IMR-90 (cell line): ENCODE measurements at regions not wholly inside any gene's neighbourhood (a gene's known extent, or its start where the extent isn't known, plus 50 kb on each side); places are given as distances from the start of the nearest gene placed in this dataset.

ENCODE experiments used
- ATAC-seq: fragments of 200-7000 bp; cut with Tn5 transposase; 2 replicates; pipeline ENCODE4 v1.9.1; 2020; ENCODE audit warnings: low read depth, mild to moderate bottlenecking, moderate library complexity
- BruUV-seq: library from RNA; stranded (reverse); fragments of 400-500 nt; replicated peaks from 2 replicates; lab custom pipeline; 2021; lab: Mats Ljungman, UMichigan
- CTCF ChIA-PET: fragments of 300-600 bp; formaldehyde crosslinking; extraction: SDS; loops from one replicate; lab custom pipeline; 2021; ENCODE audit warnings: antibody characterized with exemption; lab: Yijun Ruan, JAX
- POLR2A ChIA-PET: fragments of 300-600 bp; sonication (Branson Sonifier 250); formaldehyde crosslinking; loops from one replicate; lab custom pipeline; 2022; ENCODE audit warnings: antibody characterized with exemption; ENCODE audit not compliant: unreplicated experiment; lab: Charles Lee
- DNase-seq: peaks from one replicate; pipeline ENCODE4 v3.0.0; 2013
- H2AFZ ChIP-seq: replicated peaks from 2 replicates; pipeline ENCODE3; 2013; ENCODE audit warnings: low read length, mild to moderate bottlenecking; ENCODE audit not compliant: poor library complexity
- H2AK5ac ChIP-seq: 2 replicates; pipeline ENCODE4 v1.6.1; 2013; ENCODE audit warnings: low read depth, low read length, inconsistent platforms
- H2AK9ac ChIP-seq: replicated peaks from 2 replicates; pipeline ENCODE3; 2013; ENCODE audit warnings: mild to moderate bottlenecking, low read depth, low read length, moderate library complexity; ENCODE audit not compliant: poor library complexity
- H2BK120ac ChIP-seq: 2 replicates; pipeline ENCODE4 v1.6.1; 2013; ENCODE audit warnings: low read depth, low read length, inconsistent platforms
- H2BK15ac ChIP-seq: 3 replicates; pipeline ENCODE4 v1.6.1; 2013; ENCODE audit warnings: low read depth, low read length, inconsistent platforms
- H2BK20ac ChIP-seq: 2 replicates; pipeline ENCODE4 v1.6.1; 2013; ENCODE audit warnings: low read depth, mild to moderate bottlenecking, inconsistent platforms, low read length, moderate library complexity
- H2BK5ac ChIP-seq: 2 replicates; pipeline ENCODE4 v1.6.1; 2013; ENCODE audit warnings: mild to moderate bottlenecking, low read depth, low read length, inconsistent platforms; ENCODE audit not compliant: poor library complexity, severe bottlenecking
- H3K14ac ChIP-seq: replicated peaks from 2 replicates; pipeline ENCODE4 v1.6.1; 2013; ENCODE audit warnings: low read depth, low read length, inconsistent platforms
- H3K18ac ChIP-seq: 2 replicates; pipeline ENCODE4 v1.6.1; 2013; ENCODE audit warnings: low read depth, low read length, control low read depth
- H3K23ac ChIP-seq: 2 replicates; pipeline ENCODE4 v1.6.1; 2013; ENCODE audit warnings: low read depth, low read length, inconsistent platforms
- H3K27ac ChIP-seq: 2 replicates; pipeline ENCODE4 v1.5.1; 2013; ENCODE audit warnings: mild to moderate bottlenecking, control low read depth, low read length; ENCODE audit not compliant: insufficient read depth
- H3K27me3 ChIP-seq: 2 replicates; pipeline ENCODE4 v1.6.1; 2013; ENCODE audit warnings: low read length; ENCODE audit not compliant: control insufficient read depth, insufficient read depth
- H3K36me3 ChIP-seq: 2 replicates; pipeline ENCODE4 v1.6.1; 2013; ENCODE audit warnings: low read length, mixed read lengths; ENCODE audit not compliant: control insufficient read depth, insufficient read depth
- H3K4ac ChIP-seq: 2 replicates; pipeline ENCODE4 v1.6.1; 2013; ENCODE audit warnings: low read depth, low read length, inconsistent platforms
- H3K4me1 ChIP-seq: 2 replicates; pipeline ENCODE4 v1.6.1; 2013; ENCODE audit warnings: low read length, mixed read lengths; ENCODE audit not compliant: control insufficient read depth, insufficient read depth
- H3K4me2 ChIP-seq: 2 replicates; pipeline ENCODE4 v1.6.1; 2013; ENCODE audit warnings: low read depth, mild to moderate bottlenecking, control low read depth, low read length, moderate library complexity
- H3K4me3 ChIP-seq: 2 replicates; pipeline ENCODE4 v1.5.1; 2013; ENCODE audit warnings: low read depth, mild to moderate bottlenecking, control low read depth, low read length, moderate library complexity; ENCODE audit not compliant: insufficient read depth
- H3K56ac ChIP-seq: 2 replicates; pipeline ENCODE4 v1.6.1; 2013; ENCODE audit warnings: low read length, inconsistent platforms; ENCODE audit not compliant: insufficient read depth; ENCODE audit errors: extremely low read depth
- H3K79me1 ChIP-seq, 2 experiments: 2 replicates each; pipeline ENCODE4 v1.6.1; 2013; ENCODE audit warnings: low read length in 2 of 2, inconsistent platforms in 1 of 2, low read depth in 1 of 2
- H3K9ac ChIP-seq: 2 replicates; pipeline ENCODE4 v1.6.1; 2013; ENCODE audit warnings: low read depth, low read length, control low read depth
- H3K9me1 ChIP-seq: 2 replicates; pipeline ENCODE4 v1.6.1; 2013; ENCODE audit warnings: low read length, inconsistent platforms; ENCODE audit not compliant: insufficient read depth
- H3K9me3 ChIP-seq: 2 replicates; pipeline ENCODE4 v1.6.1; 2013; ENCODE audit warnings: low read length; ENCODE audit not compliant: control insufficient read depth, insufficient read depth
- H4K20me1 ChIP-seq: 2 replicates; pipeline ENCODE4 v1.6.1; 2013; ENCODE audit warnings: low read length, inconsistent platforms; ENCODE audit not compliant: insufficient read depth
- H4K5ac ChIP-seq: 2 replicates; pipeline ENCODE4 v1.6.1; 2013; ENCODE audit warnings: mild to moderate bottlenecking, low read depth, low read length, control low read depth
- H4K8ac ChIP-seq, 2 experiments: 2 replicates each; pipeline ENCODE4 v1.6.1; 2013; ENCODE audit warnings: low read depth in 2 of 2, low read length in 2 of 2, control low read depth in 1 of 2, inconsistent platforms in 1 of 2
- H4K91ac ChIP-seq: 2 replicates; pipeline ENCODE4 v1.6.1; 2013; ENCODE audit warnings: low read depth, low read length, inconsistent platforms; ENCODE audit not compliant: insufficient read depth
- CEBPB ChIP-seq: IDR thresholded peaks from 2 replicates; pipeline ENCODE4 v1.6.1; 2012; ENCODE audit warnings: low read depth, low read length, improper control_type of control experiment
- ELK1 ChIP-seq: fragments of 150-350 bp; IDR thresholded peaks from 2 replicates; pipeline ENCODE4 v1.6.1; 2016; ENCODE audit warnings: low read depth, mild to moderate bottlenecking, low read length, moderate library complexity, borderline replicate concordance
- MAZ ChIP-seq: IDR thresholded peaks from 2 replicates; pipeline ENCODE4 v1.6.1; 2012; ENCODE audit warnings: low read depth, mild to moderate bottlenecking, low read length, improper control_type of control experiment, moderate library complexity, borderline replicate concordance
- POLR2A ChIP-seq: IDR thresholded peaks from 2 replicates; pipeline ENCODE4 v1.6.1; 2012; ENCODE audit warnings: mild to moderate bottlenecking, low read depth, low read length
- WGBS, 2 experiments: methylation state at CpG; one replicate each; pipeline versions ENCODE4 v1.1.5 to v1.1.7; 2013; ENCODE audit warnings: missing lambda C conversion rate in 2 of 2; ENCODE audit not compliant: insufficient read length in 1 of 2; ENCODE audit errors: extremely low coverage in 2 of 2; 5-methylcytosine and 5-hydroxymethylcytosine counted together
- dilution Hi-C: fragments of 300-500 bp; cut with HindIII; formaldehyde crosslinking; loops from one replicate; pipeline ENCODE4 v1.14.3; 2018; ENCODE audit warnings: low sequenced_read_pairs; ENCODE audit not compliant: unreplicated experiment
- in situ Hi-C: fragments of 300-500 bp; cut with MboI; formaldehyde crosslinking; loops from 3 replicates; pipeline ENCODE4 v1.14.3; 2019; ENCODE audit warnings: low sequenced_read_pairs, inconsistent platforms, mixed read lengths
- intact Hi-C: fragments of 100-400 bp; cut with micrococcal nuclease; formaldehyde crosslinking; loops from 2 replicates; pipeline ENCODE4 v1.10.0; 2022

GRCh38 chr2:161033059-161033660 lies 127.1 kb upstream of the TANK start:
- dilution Hi-C loops = no loop called here
- TF ChIP-seq MAZ (no peak), POLR2A (no peak), CEBPB (no peak), ELK1 (no peak)
- H3K9ac ChIP-seq = no peak overlapping the region

More at GRCh38 chr2:161033059-161033660, 127.1 kb upstream of the TANK start:
- Histone ChIP-seq H3K4me3 (no peak overlapping the region), H3K4me2 (no peak overlapping the region), H3K9me1 (peaks cover 10% of the 10 kb centered on the region; the same call in 1 of the 2 replicates), H3K36me3 (no peaks in the 10 kb centered on the region), H2BK15ac (peak overlapping the region; percentile 53; the same call in 1 of the 3 replicates), H2BK5ac (peak overlapping the region; percentile 34), H3K9me3 (no peaks in the 10 kb centered on the region), H3K14ac (no peak overlapping the region), H3K4ac (peak overlapping the region; percentile 59; the same call in 1 of the 2 replicates), H2AK9ac (no peak overlapping the region), H4K91ac (peak overlapping the region; percentile 53; the same call in 1 of the 2 replicates), H3K4me1 (peaks cover 17% of the 10 kb centered on the region), H2AFZ (no peak overlapping the region), H3K23ac (no peak overlapping the region; the same call in 1 of the 2 replicates), H2BK120ac (peak overlapping the region; percentile 66), H3K27me3 (no peaks in the 10 kb centered on the region), H4K5ac (peak overlapping the region; percentile 60), H3K56ac (no peak overlapping the region), H4K8ac (peak overlapping the region in 1 of 2 experiments; percentile 13; a peak in 1 of 4 replicates), H3K18ac (peak overlapping the region; percentile 96), H3K79me1 (no peaks in the 10 kb centered on the region), H3K27ac (peak overlapping the region; percentile 54; the same call in 1 of the 2 replicates), H4K20me1 (no peaks in the 10 kb centered on the region), H2BK20ac (peak overlapping the region; percentile 39), H2AK5ac (peak overlapping the region; percentile 62; the same call in 1 of the 2 replicates)
- intact Hi-C loops = loop anchor here (5.0 to 10.0 kb wide), 2 partner anchors 129 to 1498 kb away; partner anchors contain the start of gene TANK
- ChIA-PET POLR2A (no interaction called here), CTCF (interaction anchor here (0.6 to 1.2 kb wide), 3 partner anchors 25 to 31 kb away, joined by 3 to 4 read pairs (median 4); no protein-coding TSS in a partner anchor)
- in situ Hi-C loops = no loop called here
- WGBS, 2 experiments = no CpG with 5 or more reads among the region's 2 CpGs
- peak; percentile 57 for DNase-seq
- peak; percentile 53 for ATAC-seq
- BruUV-seq = no TSS peak
